ENCODE measurements at regions not wholly inside any gene's neighbourhood (a gene's known extent, or its start where the extent isn't known, plus 50 kb on each side); places are given as distances from the start of the nearest gene placed in this dataset.

GRCh38 chr3:124625074-124625473, 105.2 kb upstream of the UMPS start:
- H3K4me3 ChIP-seq (replicated peaks in 1 of 3; ENCODE audit: insufficient read depth in 1 of 3, low read depth in 1 of 3, low read length in 3 of 3), result no peak overlapping the region
- CTCF ChIA-PET, result no interaction called here

More at GRCh38 chr3:124625074-124625473, 105.2 kb upstream of the UMPS start:
- no peak overlapping the region for H2AFZ ChIP-seq (ENCODE audit: low read depth, low read length)
- H3K79me2 ChIP-seq (ENCODE audit: control insufficient read depth, insufficient read depth, low read length), result no peaks in the 10 kb centered on the region
- POLR2A ChIA-PET, result no interaction called here
- TF ChIP-seq EZH2 (IDR thresholded peaks at IDR 0.05; ENCODE audit: borderline replicate concordance, low read depth, low read length, severe bottlenecking) (no peak), MAX (IDR thresholded peaks at IDR 0.05; ENCODE audit: insufficient read depth, insufficient read length) (no peak), MYC (IDR thresholded peaks at IDR 0.05; ENCODE audit: low read depth, low read length) (no peak), POLR2AphosphoS5 (IDR thresholded peaks at IDR 0.05; ENCODE audit: insufficient read depth, low read depth, low read length) (no peak), CTCF (IDR thresholded peaks at IDR 0.05; ENCODE audit: extremely low read depth in 1 of 2, insufficient read depth in 1 of 2, low read depth in 1 of 2, low read length in 2 of 2) (no peak), FOS (IDR thresholded peaks at IDR 0.05; ENCODE audit: borderline replicate concordance, insufficient read depth, low read length) (no peak), GATA2 (IDR thresholded peaks at IDR 0.05; ENCODE audit: insufficient read depth, insufficient read length, low read depth, low read length) (no peak), JUN (IDR thresholded peaks at IDR 0.05; ENCODE audit: borderline replicate concordance, insufficient read depth, insufficient read length, low read depth) (no peak), POLR2A (IDR thresholded peaks at IDR 0.05; ENCODE audit: low read depth, low read length) (no peak)
- dilution Hi-C loops (cut with MboI; ENCODE audit: extremely low pct_ligation_motif_present, low sequenced_read_pairs) (no loop called here), intact Hi-C loops (cut with micrococcal nuclease) (no loop called here)
- no peak overlapping the region for H3K27ac ChIP-seq (ENCODE audit: insufficient read depth, low read depth, low read length)
- H3K9ac ChIP-seq (replicated peaks; ENCODE audit: extremely low read depth, insufficient read depth, low read length), result no peak overlapping the region
- no peaks in the 10 kb centered on the region for H3K27me3 ChIP-seq (ENCODE audit: control insufficient read depth in 2 of 2, insufficient read depth in 2 of 2, low read length in 2 of 2)
- FAIRE-seq, result no peak
- H3K9me1 ChIP-seq (replicated peaks; ENCODE audit: control insufficient read depth, extremely low read depth, insufficient read depth, low read length), result no peaks in the 10 kb centered on the region
- H3K4me1 ChIP-seq (ENCODE audit: control insufficient read depth, extremely low read depth, insufficient read depth, low read length), result peaks cover 17% of the 10 kb centered on the region
- DNase-seq (ENCODE audit: low read depth, low spot score), result no peak
- no TSS peak for BruUV-seq (replicated peaks)
- H3K36me3 ChIP-seq (ENCODE audit: control insufficient read depth in 2 of 2, extremely low read depth in 1 of 2, insufficient read depth in 2 of 2, low read length in 2 of 2), result no peaks in the 10 kb centered on the region
- no peaks in the 10 kb centered on the region for H3K9me3 ChIP-seq (replicated peaks; ENCODE audit: control insufficient read depth, insufficient read depth, low read length)
- no peak overlapping the region for H3K4me2 ChIP-seq (ENCODE audit: insufficient read depth, low read length)
- no peaks in the 10 kb centered on the region for H4K20me1 ChIP-seq (replicated peaks; ENCODE audit: control insufficient read depth, extremely low read depth, insufficient read depth, low read length)
